Esophagus squamous epithelium (tissue), 4 donors: ENCODE measurements at regions not wholly inside any gene's neighbourhood (a gene's known extent, or its start where the extent isn't known, plus 50 kb on each side); places are given as distances from the start of the nearest gene placed in this dataset.

ENCODE experiments used
- POLR2A ChIP-seq, 4 donors: fragments of 450-650 bp; IDR thresholded peaks; one replicate each; pipeline ENCODE4 v1.6.1; 2017; ENCODE audit warnings: antibody characterized with exemption in 4 of 4, mild to moderate bottlenecking in 4 of 4, moderate library complexity in 3 of 4
- TF ChIP-seq, protein P1 (sequence below), 6 experiments: fragments of 450-650 bp in 4 of 6; fragments of 200-600 bp in 2 of 6; sonication (generic) in 2 of 6; IDR thresholded peaks; one replicate each; pipeline ENCODE4 v1.5.1; 2016 to 2019; ENCODE audit warnings: antibody characterized with exemption in 6 of 6, mild to moderate bottlenecking in 4 of 6, moderate library complexity in 4 of 6

DNA sequence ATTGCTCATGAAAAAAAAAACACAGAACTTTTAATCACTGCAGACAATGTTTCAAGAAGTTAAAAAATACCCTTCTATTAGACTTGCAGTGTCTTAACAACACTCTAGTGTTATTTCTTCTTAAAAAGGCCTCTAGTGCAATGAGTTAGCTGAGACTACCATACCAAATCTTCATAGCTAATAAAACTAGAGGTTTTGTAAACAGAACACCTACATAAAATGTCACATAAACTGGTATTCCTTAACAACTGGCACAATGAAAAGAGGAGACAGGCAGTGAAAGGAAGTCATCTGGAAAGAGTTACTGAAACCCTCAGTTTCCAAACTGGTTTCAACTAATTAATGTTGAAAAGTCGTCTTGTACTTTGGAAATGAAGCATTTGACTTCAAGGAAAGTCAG is 394.2 kb upstream of the PMFBP1 start:
- TF ChIP-seq, protein P1, sequence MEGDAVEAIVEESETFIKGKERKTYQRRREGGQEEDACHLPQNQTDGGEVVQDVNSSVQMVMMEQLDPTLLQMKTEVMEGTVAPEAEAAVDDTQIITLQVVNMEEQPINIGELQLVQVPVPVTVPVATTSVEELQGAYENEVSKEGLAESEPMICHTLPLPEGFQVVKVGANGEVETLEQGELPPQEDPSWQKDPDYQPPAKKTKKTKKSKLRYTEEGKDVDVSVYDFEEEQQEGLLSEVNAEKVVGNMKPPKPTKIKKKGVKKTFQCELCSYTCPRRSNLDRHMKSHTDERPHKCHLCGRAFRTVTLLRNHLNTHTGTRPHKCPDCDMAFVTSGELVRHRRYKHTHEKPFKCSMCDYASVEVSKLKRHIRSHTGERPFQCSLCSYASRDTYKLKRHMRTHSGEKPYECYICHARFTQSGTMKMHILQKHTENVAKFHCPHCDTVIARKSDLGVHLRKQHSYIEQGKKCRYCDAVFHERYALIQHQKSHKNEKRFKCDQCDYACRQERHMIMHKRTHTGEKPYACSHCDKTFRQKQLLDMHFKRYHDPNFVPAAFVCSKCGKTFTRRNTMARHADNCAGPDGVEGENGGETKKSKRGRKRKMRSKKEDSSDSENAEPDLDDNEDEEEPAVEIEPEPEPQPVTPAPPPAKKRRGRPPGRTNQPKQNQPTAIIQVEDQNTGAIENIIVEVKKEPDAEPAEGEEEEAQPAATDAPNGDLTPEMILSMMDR (IDR thresholded peaks at IDR 0.05): no peak
- no peak for TF ChIP-seq POLR2A (IDR thresholded peaks at IDR 0.05)
